CD4-positive, CD25-positive, alpha-beta regulatory T cell (primary cell): ENCODE measurements at regions not wholly inside any gene's neighbourhood (a gene's known extent, or its start where the extent isn't known, plus 50 kb on each side); places are given as distances from the start of the nearest gene placed in this dataset.
A peak's percentile ranks its signal among the peaks of the same experiment; 100 is the strongest.

ENCODE experiments used
- ATAC-seq, 2 donors: fragments of 150-1000 bp; cut with Tn5 transposase; one replicate each; pipeline ENCODE4 v1.10.0; 2021; ENCODE audit warnings: low read depth in 2 of 2, moderate number of reproducible peaks in 2 of 2, moderate library complexity in 1 of 2
- DNase-seq, 3 donors: peaks; one replicate each; pipeline versions ENCODE4 v3.0.0 to v3.0.0-alpha.2; 2012 to 2022; ENCODE audit warnings: mixed read lengths in 1 of 3
- H3K27ac ChIP-seq: one replicate; pipeline ENCODE4 v1.7.0; 2013; ENCODE audit warnings: mild to moderate bottlenecking, low read length; ENCODE audit not compliant: insufficient read depth, poor library complexity, severe bottlenecking
- H3K27me3 ChIP-seq: one replicate; pipeline ENCODE4 v1.7.0; 2013; ENCODE audit warnings: low read length; ENCODE audit not compliant: control insufficient read depth, insufficient read depth
- H3K36me3 ChIP-seq: one replicate; pipeline ENCODE4 v1.7.0; 2013; ENCODE audit warnings: mild to moderate bottlenecking, low read length, moderate library complexity; ENCODE audit not compliant: control insufficient read depth, insufficient read depth
- H3K4me1 ChIP-seq: 2 replicates; pipeline ENCODE4 v1.7.0; 2013; ENCODE audit warnings: mild to moderate bottlenecking, low read length; ENCODE audit not compliant: insufficient read depth, control insufficient read depth, poor library complexity, severe bottlenecking
- H3K4me3 ChIP-seq: one replicate; pipeline ENCODE4 v1.7.0; 2013; ENCODE audit warnings: low read depth, mild to moderate bottlenecking, low read length, moderate library complexity
- H3K9me3 ChIP-seq, 2 experiments: 1 replicate in 1 of 2; 2 replicates in 1 of 2; pipeline ENCODE4 v1.7.0; 2013; ENCODE audit warnings: low read length in 2 of 2, mild to moderate bottlenecking in 1 of 2, moderate library complexity in 1 of 2; ENCODE audit not compliant: control insufficient read depth in 2 of 2
- H3K27ac Mint-ChIP-seq, 3 donors: one replicate each; pipeline ENCODE4 v1.8.0; 2020 to 2022; ENCODE audit warnings: mild to moderate bottlenecking in 3 of 3, mixed read lengths in 3 of 3, moderate library complexity in 2 of 3
- H3K27me3 Mint-ChIP-seq: one replicate; pipeline ENCODE4 v1.8.0; 2022; ENCODE audit warnings: mild to moderate bottlenecking, mixed read lengths
- H3K36me3 Mint-ChIP-seq: one replicate; pipeline ENCODE4 v1.8.0; 2020; ENCODE audit warnings: mixed read lengths
- H3K4me1 Mint-ChIP-seq, 4 donors: one replicate each; pipeline ENCODE4 v1.8.0; 2020 to 2022; ENCODE audit warnings: mixed read lengths in 4 of 4, mild to moderate bottlenecking in 1 of 4
- H3K4me3 Mint-ChIP-seq, 4 donors: one replicate each; pipeline ENCODE4 v1.8.0; 2020 to 2022; ENCODE audit warnings: mild to moderate bottlenecking in 4 of 4, mixed read lengths in 4 of 4, moderate library complexity in 3 of 4
- H3K9me3 Mint-ChIP-seq, 7 donors: one replicate each; pipeline ENCODE4 v1.8.0; 2020 to 2022; ENCODE audit warnings: mixed read lengths in 7 of 7, mild to moderate bottlenecking in 3 of 7, moderate library complexity in 2 of 7

GRCh38 chr6:106792536-106793236, 163.3 kb downstream of the QRSL1 start:
- no peak overlapping the region for H3K4me3 ChIP-seq
- no peak overlapping the region for H3K4me3 Mint-ChIP-seq
- H3K4me1 Mint-ChIP-seq = no peaks in the 10 kb centered on the region

GRCh38 chr6:106790935-106791334, 161.6 kb downstream of the QRSL1 start:
- DNase-seq = no peak
- H3K9me3 ChIP-seq = no peaks in the 10 kb centered on the region
- peaks cover 22% of the 10 kb centered on the region for H3K27me3 Mint-ChIP-seq
- H3K9me3 Mint-ChIP-seq = peaks cover 0 to 5% (median 0%) of the 10 kb centered on the region in 7 donors
- H3K36me3 Mint-ChIP-seq = no peaks in the 10 kb centered on the region
- no peak overlapping the region for H3K4me3 Mint-ChIP-seq
- H3K4me3 ChIP-seq = no peak overlapping the region
- no peaks in the 10 kb centered on the region for H3K4me1 Mint-ChIP-seq
- no peak overlapping the region for H3K27ac Mint-ChIP-seq
- peaks cover 3% of the 10 kb centered on the region for H3K27me3 ChIP-seq
- no peaks in the 10 kb centered on the region for H3K36me3 ChIP-seq
- no peak overlapping the region for H3K27ac ChIP-seq
- no peaks in the 10 kb centered on the region for H3K4me1 ChIP-seq
- ATAC-seq = no peak

More at GRCh38 chr6:106792536-106793236, 163.3 kb downstream of the QRSL1 start:
- Mint-ChIP-seq H3K27ac (no peak overlapping the region), H3K27me3 (peaks cover 25% of the 10 kb centered on the region), H3K36me3 (no peaks in the 10 kb centered on the region), H3K9me3 (peaks cover 0 to 3% (median 0%) of the 10 kb centered on the region in 7 donors)
- H3K27ac ChIP-seq = no peak overlapping the region
- ATAC-seq (no peak), DNase-seq (no peak)
- H3K4me1 ChIP-seq = no peaks in the 10 kb centered on the region
- H3K9me3 ChIP-seq = no peaks in the 10 kb centered on the region
- no peaks in the 10 kb centered on the region for H3K36me3 ChIP-seq
- H3K27me3 ChIP-seq = peaks cover 3% of the 10 kb centered on the region

DNA sequence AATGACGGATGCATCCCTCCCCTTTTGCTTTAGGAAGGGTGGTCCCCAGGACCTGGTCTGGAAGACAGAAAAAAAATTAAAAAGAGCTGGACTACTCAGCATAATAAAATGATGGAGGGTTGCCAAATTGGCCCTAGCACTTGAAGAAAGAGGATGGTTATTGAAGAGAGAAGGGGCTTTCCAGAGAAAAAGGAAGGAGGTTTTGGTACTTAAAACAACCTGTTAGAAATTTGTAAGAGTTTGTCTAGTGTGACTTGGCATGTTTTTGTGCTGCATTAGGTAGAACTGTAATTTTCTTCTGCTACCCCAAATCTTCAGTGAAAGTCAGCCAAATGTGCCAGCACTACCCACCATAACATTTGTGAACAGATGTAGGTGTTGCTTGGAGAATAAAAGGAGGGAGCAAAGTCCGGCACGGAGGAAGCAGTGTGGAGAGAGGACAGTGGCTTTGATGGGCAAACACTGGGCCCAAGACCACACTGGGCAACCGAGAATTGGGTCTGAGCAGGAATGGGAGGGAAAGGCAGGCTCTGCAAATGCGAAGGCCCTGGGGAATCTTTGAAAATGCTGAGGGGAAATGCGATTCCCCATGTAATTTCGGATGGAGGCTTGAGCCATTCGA, 160.9 kb downstream of the QRSL1 start:
- Histone ChIP-seq H3K4me1 (no peaks in the 10 kb centered on the region), H3K27me3 (no peaks in the 10 kb centered on the region), H3K36me3 (no peaks in the 10 kb centered on the region), H3K27ac (no peak overlapping the region), H3K4me3 (no peak overlapping the region), H3K9me3 (no peaks in the 10 kb centered on the region)
- H3K36me3 Mint-ChIP-seq = no peaks in the 10 kb centered on the region
- no peak for ATAC-seq
- H3K27ac Mint-ChIP-seq = no peak overlapping the region
- H3K9me3 Mint-ChIP-seq = peaks cover 0 to 6% (median 0%) of the 10 kb centered on the region in 7 donors
- no peak overlapping the region for H3K4me3 Mint-ChIP-seq
- peaks cover 25% of the 10 kb centered on the region for H3K27me3 Mint-ChIP-seq
- H3K4me1 Mint-ChIP-seq = no peaks in the 10 kb centered on the region
- DNase-seq = no peak

DNA sequence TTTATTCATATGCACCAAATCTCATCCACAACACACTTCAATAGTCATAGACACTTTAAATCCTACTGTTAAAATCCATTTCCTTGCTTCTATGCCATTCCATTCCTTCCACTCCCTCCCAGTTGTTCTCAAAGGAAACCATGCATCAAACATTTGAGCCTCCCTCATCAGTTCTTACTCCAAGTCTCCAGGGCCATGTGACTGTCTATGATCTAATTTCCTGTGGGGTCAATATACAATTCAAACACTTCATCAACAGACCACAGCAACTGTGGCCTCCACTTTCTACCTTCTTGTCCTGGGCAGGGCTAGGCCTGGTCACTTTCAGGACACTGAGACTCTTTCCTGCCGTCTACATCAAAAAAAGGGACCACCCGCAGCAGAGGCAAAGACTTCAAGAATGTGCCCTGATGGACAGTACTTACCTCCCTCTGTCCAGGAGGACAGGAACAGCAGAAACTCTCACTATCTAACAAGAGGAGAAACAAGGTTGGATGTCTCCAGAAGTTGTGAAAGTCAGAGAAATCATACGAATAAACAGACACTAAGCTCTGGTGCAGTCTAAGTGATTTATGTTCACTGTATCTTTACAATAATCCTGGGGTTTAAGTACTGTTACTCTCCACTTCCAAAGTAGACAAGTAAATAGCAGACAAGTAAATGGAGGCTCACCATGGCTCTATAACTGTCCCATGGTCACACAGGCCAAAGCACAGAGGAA, 160.2 kb downstream of the QRSL1 start:
- H3K9me3 ChIP-seq = no peaks in the 10 kb centered on the region
- Mint-ChIP-seq H3K36me3 (no peaks in the 10 kb centered on the region), H3K9me3 (peaks cover 0 to 6% (median 0%) of the 10 kb centered on the region in 7 donors), H3K27me3 (peaks cover 23% of the 10 kb centered on the region), H3K4me3 (no peak overlapping the region), H3K27ac (no peak overlapping the region), H3K4me1 (no peaks in the 10 kb centered on the region)
- no peak for DNase-seq
- H3K36me3 ChIP-seq = no peaks in the 10 kb centered on the region
- no peaks in the 10 kb centered on the region for H3K27me3 ChIP-seq
- no peak overlapping the region for H3K27ac ChIP-seq
- H3K4me3 ChIP-seq = no peak overlapping the region
- H3K4me1 ChIP-seq = no peaks in the 10 kb centered on the region
- ATAC-seq = no peak

GRCh38 chr6:106788761-106789160, 159.4 kb downstream of the QRSL1 start:
- no peak overlapping the region for H3K27ac ChIP-seq
- no peaks in the 10 kb centered on the region for H3K4me1 ChIP-seq
- Mint-ChIP-seq H3K4me3 (no peak overlapping the region), H3K4me1 (no peaks in the 10 kb centered on the region), H3K27me3 (peaks cover 19% of the 10 kb centered on the region), H3K36me3 (no peaks in the 10 kb centered on the region), H3K27ac (peak overlapping the region in 1 of 3 donors; percentile 31), H3K9me3 (peaks cover 0 to 6% (median 0%) of the 10 kb centered on the region in 7 donors)
- H3K36me3 ChIP-seq = no peaks in the 10 kb centered on the region
- no peaks in the 10 kb centered on the region for H3K27me3 ChIP-seq
- no peak overlapping the region for H3K4me3 ChIP-seq
- no peak for DNase-seq
- no peak for ATAC-seq
- H3K9me3 ChIP-seq = no peaks in the 10 kb centered on the region

DNA sequence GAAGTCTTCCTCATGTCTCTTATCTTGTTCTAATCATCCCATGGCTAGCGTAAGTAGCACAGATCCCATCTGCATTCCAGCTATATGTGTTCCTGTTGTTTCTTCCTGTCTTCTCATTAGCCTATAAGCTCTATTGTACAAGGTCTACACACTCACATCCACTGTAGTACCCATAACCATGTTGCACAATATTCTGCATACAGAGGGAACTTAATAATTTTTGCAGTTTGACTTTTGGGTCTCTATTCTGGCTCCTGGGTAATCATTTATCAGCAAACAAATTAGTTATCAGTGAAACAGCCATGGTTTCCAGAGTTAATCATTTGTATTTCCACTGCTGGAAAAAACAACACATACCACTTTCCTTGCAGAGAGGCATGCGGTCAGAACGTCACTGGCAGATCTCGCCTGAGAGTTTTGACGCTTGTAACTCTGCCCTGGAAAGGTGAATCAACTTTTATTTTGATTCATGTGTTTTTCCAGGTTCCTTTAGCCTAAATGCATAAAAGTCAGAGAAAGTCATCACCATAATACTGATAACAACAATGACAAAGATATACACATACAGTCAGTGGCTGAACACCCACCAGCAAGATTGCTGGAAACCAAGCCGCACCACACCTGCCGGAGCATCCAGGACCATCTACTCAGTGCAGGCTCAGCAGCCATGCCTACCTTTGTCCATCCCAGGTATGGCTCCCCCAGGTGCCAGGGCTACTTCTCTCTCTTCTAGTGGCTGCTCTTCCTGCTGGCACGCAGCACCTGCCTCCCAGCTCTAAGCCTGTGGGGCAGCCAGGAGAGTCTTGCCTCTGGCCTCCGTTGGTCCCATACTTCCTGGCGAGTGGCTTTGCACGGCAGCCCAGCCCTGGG, 158.2 kb downstream of the QRSL1 start:
- DNase-seq = no peak

GRCh38 chr6:106785298-106785697, 155.9 kb downstream of the QRSL1 start:
- ATAC-seq (no peak), DNase-seq (no peak)
- H3K9me3 Mint-ChIP-seq = peaks cover 0 to 8% (median 1%) of the 10 kb centered on the region in 7 donors

More for the DNA sequence above, 158.2 kb downstream of the QRSL1 start:
- H3K9me3 Mint-ChIP-seq = peaks cover 0 to 6% (median 0%) of the 10 kb centered on the region in 7 donors
- Histone ChIP-seq H3K36me3 (no peaks in the 10 kb centered on the region), H3K4me3 (no peak overlapping the region), H3K4me1 (no peaks in the 10 kb centered on the region), H3K9me3 (no peaks in the 10 kb centered on the region), H3K27me3 (no peaks in the 10 kb centered on the region), H3K27ac (no peak overlapping the region)
- no peaks in the 10 kb centered on the region for H3K4me1 Mint-ChIP-seq
- H3K36me3 Mint-ChIP-seq = no peaks in the 10 kb centered on the region
- peaks cover 19% of the 10 kb centered on the region for H3K27me3 Mint-ChIP-seq
- no peak for ATAC-seq
- no peak overlapping the region for H3K4me3 Mint-ChIP-seq
- no peak overlapping the region for H3K27ac Mint-ChIP-seq

More at GRCh38 chr6:106785298-106785697, 155.9 kb downstream of the QRSL1 start:
- H3K4me3 ChIP-seq = no peak overlapping the region
- Mint-ChIP-seq H3K27me3 (peaks cover 21% of the 10 kb centered on the region), H3K27ac (no peak overlapping the region), H3K36me3 (no peaks in the 10 kb centered on the region), H3K4me1 (no peaks in the 10 kb centered on the region), H3K4me3 (no peak overlapping the region)
- no peaks in the 10 kb centered on the region for H3K27me3 ChIP-seq
- no peaks in the 10 kb centered on the region for H3K36me3 ChIP-seq
- H3K4me1 ChIP-seq = no peaks in the 10 kb centered on the region
- H3K27ac ChIP-seq = no peak overlapping the region
- no peaks in the 10 kb centered on the region for H3K9me3 ChIP-seq
